ENCODE measurements at regions not wholly inside any gene's neighbourhood (a gene's known extent, or its start where the extent isn't known, plus 50 kb on each side); places are given as distances from the start of the nearest gene placed in this dataset.

DNA sequence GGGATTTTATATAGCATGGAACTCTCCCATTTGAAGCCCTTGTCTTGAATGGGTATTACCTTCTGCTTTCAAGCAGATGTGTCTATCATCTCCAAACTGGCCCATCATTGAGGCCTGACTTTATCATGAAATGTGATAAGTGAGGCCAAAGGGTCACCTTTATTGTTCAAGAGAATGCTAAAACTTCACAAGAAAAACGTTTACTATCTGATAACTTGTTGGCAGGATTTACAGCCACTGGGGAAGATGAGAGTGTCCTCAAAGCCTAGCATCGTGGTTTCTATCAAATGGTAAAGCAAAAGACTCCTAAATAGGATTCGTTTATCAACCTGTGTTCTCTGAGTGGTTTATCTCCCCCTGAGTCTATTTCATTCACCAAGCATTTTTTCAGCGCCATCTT lies 62.0 kb upstream of the CLMN start:
- H3K4me3 ChIP-seq (ENCODE audit: low read depth, low read length), result no peak overlapping the region
- TF ChIP-seq CTCF (IDR thresholded peaks at IDR 0.05; ENCODE audit: borderline replicate concordance, insufficient read depth, low read depth, low read length), result no peak

DNA sequence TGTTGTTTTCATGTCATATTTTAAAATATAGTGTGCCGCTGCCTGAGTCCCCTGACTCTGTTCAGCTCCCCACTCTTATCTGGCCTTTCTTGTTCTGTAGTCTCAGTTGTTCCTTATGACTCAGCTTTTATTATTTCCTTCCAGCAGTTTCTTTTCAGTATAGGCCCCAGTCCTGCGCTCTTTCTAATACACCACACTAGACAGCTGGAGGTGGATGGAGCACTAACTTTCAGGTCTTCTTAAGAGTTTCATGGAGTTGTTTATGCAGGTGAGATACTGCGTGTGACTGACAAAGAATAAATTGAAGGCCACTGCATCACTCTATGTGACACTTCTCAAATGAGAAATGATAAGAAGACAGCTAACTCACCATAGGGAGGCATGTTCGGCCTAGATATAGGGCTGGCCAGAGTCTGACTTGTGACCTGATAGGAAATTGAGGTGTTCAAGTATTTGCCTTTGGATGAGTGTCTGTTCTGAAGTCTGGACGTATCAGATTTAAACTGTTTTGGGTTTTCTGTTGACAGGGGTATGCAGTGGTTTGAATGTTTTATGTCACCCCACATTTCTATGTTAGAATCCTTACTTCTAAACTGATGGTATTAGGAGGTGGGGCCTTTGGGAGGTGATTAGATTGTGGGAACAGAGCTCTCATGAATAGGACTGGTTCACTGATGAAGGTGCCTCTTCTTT lies 60.8 kb upstream of the CLMN start:
- no peak overlapping the region for H3K4me3 ChIP-seq (ENCODE audit: low read depth, low read length)
- no peak for TF ChIP-seq CTCF (IDR thresholded peaks at IDR 0.05; ENCODE audit: borderline replicate concordance, insufficient read depth, low read depth, low read length)

DNA sequence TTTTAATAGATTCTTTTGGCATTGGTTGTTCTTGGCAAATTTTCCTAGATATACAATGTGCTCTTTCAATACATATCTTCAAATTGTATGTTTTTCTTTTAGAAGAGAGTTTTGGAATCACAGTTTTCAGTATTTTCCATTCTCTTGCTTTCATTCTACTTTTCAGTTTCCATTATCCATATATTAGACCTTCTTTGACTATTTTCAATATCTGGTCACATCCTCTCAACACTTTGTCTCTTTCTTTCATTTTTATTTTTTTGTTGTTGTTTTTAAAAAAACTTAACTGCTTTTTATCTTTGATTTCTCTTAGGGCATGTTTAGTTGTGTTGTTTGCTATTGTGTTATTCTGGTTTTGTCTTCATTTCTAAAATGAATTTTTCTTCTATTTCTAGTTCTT lies 59.9 kb upstream of the CLMN start:
- no peak for TF ChIP-seq CTCF (IDR thresholded peaks at IDR 0.05; ENCODE audit: borderline replicate concordance, insufficient read depth, low read depth, low read length)

GRCh38 chr14:95375539-95376109 lies 55.9 kb upstream of the CLMN start:
- no peak for TF ChIP-seq CTCF (IDR thresholded peaks at IDR 0.05; ENCODE audit: borderline replicate concordance, insufficient read depth, low read depth, low read length)
- no peak overlapping the region for H3K4me3 ChIP-seq (ENCODE audit: low read depth, low read length)

More for the DNA sequence above, 59.9 kb upstream of the CLMN start:
- H3K4me3 ChIP-seq (ENCODE audit: low read depth, low read length), result no peak overlapping the region

- no peak for TF ChIP-seq CTCF (IDR thresholded peaks at IDR 0.05; ENCODE audit: borderline replicate concordance, insufficient read depth, low read depth, low read length)
- no peak overlapping the region for H3K4me3 ChIP-seq (ENCODE audit: low read depth, low read length)
Measured at GRCh38 chr14:95374239-95374997, 54.7 kb upstream of the CLMN start.

DNA sequence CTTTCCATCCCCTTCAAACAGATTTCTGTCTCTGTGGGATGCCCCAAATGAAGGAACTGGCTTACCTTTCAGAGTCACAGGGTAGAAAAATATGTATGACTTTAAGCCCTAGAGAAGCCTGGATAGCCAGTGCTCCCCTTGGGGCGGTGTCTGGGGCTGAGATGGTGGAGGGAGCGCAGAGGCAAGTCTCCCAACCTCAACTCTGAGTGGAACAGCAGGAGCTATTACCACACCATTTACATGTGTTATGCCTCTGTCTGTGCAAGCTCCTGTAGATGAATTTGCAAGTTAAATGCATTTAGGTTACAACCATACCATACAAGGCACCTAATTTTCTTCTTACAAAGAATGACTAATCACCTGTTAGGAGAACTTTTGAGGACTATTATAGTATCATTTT lies 50.4 kb upstream of the CLMN start:
- TF ChIP-seq CTCF (IDR thresholded peaks at IDR 0.05; ENCODE audit: borderline replicate concordance, insufficient read depth, low read depth, low read length), result no peak
- H3K4me3 ChIP-seq (ENCODE audit: low read depth, low read length), result no peak overlapping the region
